ENCODE measurements at regions not wholly inside any gene's neighbourhood (a gene's known extent, or its start where the extent isn't known, plus 50 kb on each side); places are given as distances from the start of the nearest gene placed in this dataset.

GRCh38 chr2:200748779-200749178 is 62.9 kb upstream of the BZW1 start:
- TF ChIP-seq POLR2AphosphoS5 (IDR thresholded peaks at IDR 0.05; ENCODE audit: low read depth, low read length) (no peak), CTCF (IDR thresholded peaks at IDR 0.05) (no peak), REST (IDR thresholded peaks at IDR 0.05; ENCODE audit: insufficient read depth in 1 of 2, low read depth in 2 of 2, low read length in 1 of 2) (no peak), SIN3A (IDR thresholded peaks at IDR 0.05; ENCODE audit: borderline replicate concordance, insufficient read depth, low read depth, low read length) (no peak)

Data from Panc1 (cell line).